Hepatocyte (in vitro differentiated cells): ENCODE measurements at regions not wholly inside any gene's neighbourhood (a gene's known extent, or its start where the extent isn't known, plus 50 kb on each side); places are given as distances from the start of the nearest gene placed in this dataset.

Experiments
- EZH2 ChIP-seq: fragments of 200-600 bp; sonication (generic); IDR thresholded peaks from 2 replicates; pipeline ENCODE4 v1.6.1; 2016; ENCODE audit warnings: antibody characterized with exemption, mild to moderate bottlenecking, borderline replicate concordance
- EZH2phosphoT487 ChIP-seq: fragments of 200-600 bp; sonication (generic); IDR thresholded peaks from one replicate; pipeline ENCODE4 v1.6.1; 2018; ENCODE audit warnings: antibody characterized with exemption, mild to moderate bottlenecking, low read depth, moderate library complexity; ENCODE audit not compliant: unreplicated experiment, severe bottlenecking
- TF ChIP-seq, protein P1 (sequence below): fragments of 200-600 bp; sonication (generic); IDR thresholded peaks from 2 replicates; pipeline ENCODE4 v1.5.1; 2016; ENCODE audit warnings: antibody characterized with exemption, mild to moderate bottlenecking; ENCODE audit not compliant: poor library complexity

DNA sequence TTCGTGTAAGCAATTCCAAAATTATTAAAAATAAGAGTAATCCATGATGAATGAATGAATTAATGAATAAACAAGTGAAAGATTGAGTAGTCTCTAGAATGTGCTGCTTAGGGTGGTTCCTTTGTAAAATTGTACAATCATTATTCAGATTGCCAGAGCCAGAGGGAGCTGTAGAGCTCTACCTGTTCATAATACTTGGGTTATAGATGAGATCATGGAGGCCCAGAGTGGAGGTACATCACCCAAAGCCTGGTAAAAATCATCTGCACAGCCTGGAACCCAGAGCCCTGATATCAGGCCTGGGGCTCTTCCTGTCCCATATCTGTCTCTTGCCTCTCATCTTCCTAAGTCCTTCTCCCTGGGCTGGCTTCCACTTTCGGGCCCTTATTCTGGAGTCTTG, 297.2 kb downstream of the RPLP1 start:
- TF ChIP-seq, protein P1, sequence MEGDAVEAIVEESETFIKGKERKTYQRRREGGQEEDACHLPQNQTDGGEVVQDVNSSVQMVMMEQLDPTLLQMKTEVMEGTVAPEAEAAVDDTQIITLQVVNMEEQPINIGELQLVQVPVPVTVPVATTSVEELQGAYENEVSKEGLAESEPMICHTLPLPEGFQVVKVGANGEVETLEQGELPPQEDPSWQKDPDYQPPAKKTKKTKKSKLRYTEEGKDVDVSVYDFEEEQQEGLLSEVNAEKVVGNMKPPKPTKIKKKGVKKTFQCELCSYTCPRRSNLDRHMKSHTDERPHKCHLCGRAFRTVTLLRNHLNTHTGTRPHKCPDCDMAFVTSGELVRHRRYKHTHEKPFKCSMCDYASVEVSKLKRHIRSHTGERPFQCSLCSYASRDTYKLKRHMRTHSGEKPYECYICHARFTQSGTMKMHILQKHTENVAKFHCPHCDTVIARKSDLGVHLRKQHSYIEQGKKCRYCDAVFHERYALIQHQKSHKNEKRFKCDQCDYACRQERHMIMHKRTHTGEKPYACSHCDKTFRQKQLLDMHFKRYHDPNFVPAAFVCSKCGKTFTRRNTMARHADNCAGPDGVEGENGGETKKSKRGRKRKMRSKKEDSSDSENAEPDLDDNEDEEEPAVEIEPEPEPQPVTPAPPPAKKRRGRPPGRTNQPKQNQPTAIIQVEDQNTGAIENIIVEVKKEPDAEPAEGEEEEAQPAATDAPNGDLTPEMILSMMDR = peak; percentile 4
- TF ChIP-seq EZH2 (no peak), EZH2phosphoT487 (no peak)
